WTC11 (cell line): ENCODE measurements at regions not wholly inside any gene's neighbourhood (a gene's known extent, or its start where the extent isn't known, plus 50 kb on each side); places are given as distances from the start of the nearest gene placed in this dataset.

Experiments
- ATAC-seq: fragments of 200-7000 bp; cut with Tn5 transposase; 2 replicates; pipeline ENCODE4 v1.10.0; 2021; ENCODE audit warnings: mild to moderate bottlenecking, moderate library complexity
- CTCF ChIA-PET: fragments of 300-600 bp; sonication (Branson Sonifier 250); formaldehyde crosslinking; loops from one replicate; lab custom pipeline; 2021; ENCODE audit warnings: antibody characterized with exemption; lab: Charles Lee
- POLR2A ChIA-PET: fragments of 350-600 bp; sonication (Branson Sonifier 250); formaldehyde crosslinking; loops from one replicate; lab custom pipeline; 2021; ENCODE audit warnings: antibody characterized with exemption; lab: Charles Lee
- DNase-seq: peaks from one replicate; pipeline ENCODE4 v3.0.0; 2021; ENCODE audit warnings: low spot score
- H3K27ac Mint-ChIP-seq: 2 replicates; pipeline ENCODE4 v1.8.0; 2021; ENCODE audit warnings: mixed read lengths
- H3K27me3 Mint-ChIP-seq: 2 replicates; pipeline ENCODE4 v1.8.0; 2021; ENCODE audit warnings: low read depth, mild to moderate bottlenecking, moderate library complexity, mixed read lengths
- H3K36me3 Mint-ChIP-seq: 2 replicates; pipeline ENCODE4 v1.8.0; 2021; ENCODE audit warnings: mixed read lengths
- H3K4me1 Mint-ChIP-seq: 2 replicates; pipeline ENCODE4 v1.8.0; 2022; ENCODE audit warnings: mixed read lengths
- H3K4me3 Mint-ChIP-seq: 2 replicates; pipeline ENCODE4 v1.8.0; 2021; ENCODE audit warnings: mild to moderate bottlenecking, moderate library complexity, mixed read lengths
- H3K9me3 Mint-ChIP-seq: 2 replicates; pipeline ENCODE4 v1.8.0; 2021; ENCODE audit warnings: mixed read lengths
- CREB1 ChIP-seq: sonication (generic); formaldehyde crosslinking; IDR thresholded peaks from 2 replicates; pipeline ENCODE4 v1.8.0; 2023; ENCODE audit warnings: mild to moderate bottlenecking, missing genetic modification reagents
- ESRRA ChIP-seq: sonication (generic); formaldehyde crosslinking; IDR thresholded peaks from 2 replicates; pipeline ENCODE4 v1.8.1; 2022; ENCODE audit warnings: mild to moderate bottlenecking, missing genetic modification reagents, borderline replicate concordance
- IRF1 ChIP-seq: sonication (generic); formaldehyde crosslinking; IDR thresholded peaks from 2 replicates; pipeline ENCODE4 v1.8.0; 2023; ENCODE audit warnings: missing genetic modification reagents
- JAZF1 ChIP-seq: fragments of 250-450 bp; sonication (Bioruptor Pico); IDR thresholded peaks from 2 replicates; pipeline ENCODE4 v1.9.0; 2021; ENCODE audit warnings: moderate library complexity, mild to moderate bottlenecking, inconsistent platforms
- JUN ChIP-seq: sonication (generic); formaldehyde crosslinking; IDR thresholded peaks from 2 replicates; pipeline ENCODE4 v1.8.0; 2023; ENCODE audit warnings: mild to moderate bottlenecking, missing genetic modification reagents
- MXD4 ChIP-seq: fragments of 250-450 bp; sonication (Bioruptor Pico); IDR thresholded peaks from 2 replicates; pipeline ENCODE4 v1.8.0; 2021; ENCODE audit warnings: mild to moderate bottlenecking, moderate library complexity, borderline replicate concordance
- NFYB ChIP-seq: sonication (generic); formaldehyde crosslinking; conservative IDR thresholded peaks from 2 replicates; pipeline ENCODE4 v1.8.0; 2022; ENCODE audit warnings: low read depth, missing genetic modification reagents
- PRDM15 ChIP-seq: sonication (generic); formaldehyde crosslinking; IDR thresholded peaks from 2 replicates; pipeline ENCODE4 v1.8.0; 2022; ENCODE audit warnings: missing genetic modification reagents
- SMAD3 ChIP-seq: sonication (generic); formaldehyde crosslinking; IDR thresholded peaks from 2 replicates; pipeline ENCODE4 v1.8.0; 2022; ENCODE audit warnings: missing genetic modification reagents, mild to moderate bottlenecking, borderline replicate concordance
- SOX15 ChIP-seq: fragments of 250-450 bp; sonication (Bioruptor Pico); IDR thresholded peaks from 2 replicates; pipeline ENCODE4 v1.9.0; 2021; ENCODE audit warnings: mild to moderate bottlenecking
- USF2 ChIP-seq: sonication (generic); formaldehyde crosslinking; IDR thresholded peaks from 2 replicates; pipeline ENCODE4 v1.8.1; 2023; ENCODE audit warnings: mild to moderate bottlenecking, missing genetic modification reagents, moderate library complexity
- ZMAT4 ChIP-seq: fragments of 250-450 bp; sonication (Bioruptor Pico); IDR thresholded peaks from 2 replicates; pipeline ENCODE4 v1.9.0; 2021; ENCODE audit warnings: mild to moderate bottlenecking
- ZNF219 ChIP-seq: sonication (generic); formaldehyde crosslinking; IDR thresholded peaks from 2 replicates; pipeline ENCODE4 v1.8.0; 2023; ENCODE audit warnings: missing genetic modification reagents, mild to moderate bottlenecking, borderline replicate concordance
- ZNF263 ChIP-seq: sonication (generic); formaldehyde crosslinking; IDR thresholded peaks from 2 replicates; pipeline ENCODE4 v1.8.1; 2022; ENCODE audit warnings: low read depth, mild to moderate bottlenecking, moderate library complexity, missing genetic modification reagents
- ZNF281 ChIP-seq: sonication (generic); formaldehyde crosslinking; IDR thresholded peaks from 2 replicates; pipeline ENCODE4 v1.8.0; 2023; ENCODE audit warnings: mild to moderate bottlenecking, missing genetic modification reagents
- ZNF396 ChIP-seq: fragments of 250-450 bp; sonication (Bioruptor Pico); IDR thresholded peaks from 2 replicates; pipeline ENCODE4 v1.8.0; 2021; ENCODE audit warnings: mild to moderate bottlenecking, moderate library complexity, borderline replicate concordance
- TF ChIP-seq, protein P1 (sequence below): sonication (generic); formaldehyde crosslinking; IDR thresholded peaks from 2 replicates; pipeline ENCODE4 v1.8.0; 2022; ENCODE audit warnings: mild to moderate bottlenecking, missing genetic modification reagents

DNA sequence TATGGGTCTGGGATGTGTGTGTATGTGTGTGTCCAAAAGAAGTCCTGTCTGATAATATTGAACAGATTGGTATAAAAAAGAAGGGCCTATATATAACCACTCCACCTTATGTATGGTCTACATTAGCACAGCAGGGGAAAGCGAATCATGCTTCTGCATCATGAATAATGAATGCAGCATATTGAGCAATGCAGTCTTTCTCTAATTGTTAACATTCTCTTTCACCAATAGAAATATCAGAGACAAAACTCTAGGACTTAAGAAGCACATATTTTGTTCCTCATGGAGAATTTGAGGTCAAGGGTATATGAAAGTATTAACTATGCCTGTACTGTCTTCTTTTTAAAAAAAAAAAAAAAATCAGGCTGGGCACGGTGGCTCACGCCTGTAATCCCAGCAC lies 264.3 kb upstream of the NOCT start:
- no peak overlapping the region for H3K27ac Mint-ChIP-seq
- POLR2A ChIA-PET: no interaction called here
- H3K9me3 Mint-ChIP-seq: peaks cover 37% of the 10 kb centered on the region
- peaks cover 14% of the 10 kb centered on the region for H3K36me3 Mint-ChIP-seq
- no peak overlapping the region for H3K4me3 Mint-ChIP-seq
- no peak for ATAC-seq
- no peak for DNase-seq
- CTCF ChIA-PET: interaction anchor here (0.5 kb wide), 1 partner anchor 12 kb away, joined by 3 read pairs; no protein-coding TSS in a partner anchor
- no peaks in the 10 kb centered on the region; the same call in 1 of the 2 replicates for H3K27me3 Mint-ChIP-seq
- H3K4me1 Mint-ChIP-seq: no peaks in the 10 kb centered on the region
- TF ChIP-seq ZNF219 (CRISPR knock-in tag): no peak
- no peak for TF ChIP-seq ESRRA (CRISPR knock-in tag)
- TF ChIP-seq ZNF263 (CRISPR knock-in tag): no peak
- TF ChIP-seq ZNF281 (CRISPR knock-in tag): no peak
- TF ChIP-seq SMAD3 (CRISPR knock-in tag): no peak
- no peak for TF ChIP-seq NFYB (CRISPR knock-in tag)
- TF ChIP-seq ZMAT4 (CRISPR knock-in tag): no peak

DNA sequence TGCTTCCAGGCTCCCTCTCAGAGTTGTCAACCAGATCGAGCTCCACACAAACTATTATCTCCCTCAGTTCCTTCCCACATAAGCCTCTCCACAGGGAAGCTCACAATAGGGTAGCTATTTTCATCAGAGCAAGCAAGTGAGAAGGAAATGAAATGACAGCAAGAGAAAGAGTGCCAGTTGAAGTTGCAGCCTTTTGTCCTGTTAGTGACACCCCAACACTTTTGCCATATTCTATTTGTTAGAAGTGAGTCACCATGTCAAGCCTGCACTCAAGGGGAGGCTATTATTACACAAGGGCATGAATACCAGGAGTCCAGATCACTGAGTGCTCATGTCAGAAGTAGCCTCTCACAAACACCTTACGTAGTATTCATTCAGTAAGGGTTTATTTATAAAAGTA lies 266.3 kb upstream of the NOCT start:
- Mint-ChIP-seq H3K9me3 (peaks cover 29% of the 10 kb centered on the region), H3K27ac (no peak overlapping the region), H3K27me3 (no peaks in the 10 kb centered on the region; the same call in 1 of the 2 replicates), H3K36me3 (peaks cover 10% of the 10 kb centered on the region), H3K4me3 (no peak overlapping the region), H3K4me1 (no peaks in the 10 kb centered on the region)
- CTCF ChIA-PET: interaction anchor here (0.9 kb wide), 1 partner anchor 122 kb away, joined by 3 read pairs; no protein-coding TSS in a partner anchor
- no peak for TF ChIP-seq IRF1 (CRISPR knock-in tag)
- TF ChIP-seq ZNF263 (CRISPR knock-in tag): no peak
- TF ChIP-seq, protein P1, sequence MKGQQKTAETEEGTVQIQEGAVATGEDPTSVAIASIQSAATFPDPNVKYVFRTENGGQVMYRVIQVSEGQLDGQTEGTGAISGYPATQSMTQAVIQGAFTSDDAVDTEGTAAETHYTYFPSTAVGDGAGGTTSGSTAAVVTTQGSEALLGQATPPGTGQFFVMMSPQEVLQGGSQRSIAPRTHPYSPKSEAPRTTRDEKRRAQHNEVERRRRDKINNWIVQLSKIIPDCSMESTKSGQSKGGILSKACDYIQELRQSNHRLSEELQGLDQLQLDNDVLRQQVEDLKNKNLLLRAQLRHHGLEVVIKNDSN (CRISPR knock-in tag): no peak
- no peak for TF ChIP-seq USF2 (CRISPR knock-in tag)
- DNase-seq (no peak), ATAC-seq (no peak)
- POLR2A ChIA-PET: no interaction called here

DNA sequence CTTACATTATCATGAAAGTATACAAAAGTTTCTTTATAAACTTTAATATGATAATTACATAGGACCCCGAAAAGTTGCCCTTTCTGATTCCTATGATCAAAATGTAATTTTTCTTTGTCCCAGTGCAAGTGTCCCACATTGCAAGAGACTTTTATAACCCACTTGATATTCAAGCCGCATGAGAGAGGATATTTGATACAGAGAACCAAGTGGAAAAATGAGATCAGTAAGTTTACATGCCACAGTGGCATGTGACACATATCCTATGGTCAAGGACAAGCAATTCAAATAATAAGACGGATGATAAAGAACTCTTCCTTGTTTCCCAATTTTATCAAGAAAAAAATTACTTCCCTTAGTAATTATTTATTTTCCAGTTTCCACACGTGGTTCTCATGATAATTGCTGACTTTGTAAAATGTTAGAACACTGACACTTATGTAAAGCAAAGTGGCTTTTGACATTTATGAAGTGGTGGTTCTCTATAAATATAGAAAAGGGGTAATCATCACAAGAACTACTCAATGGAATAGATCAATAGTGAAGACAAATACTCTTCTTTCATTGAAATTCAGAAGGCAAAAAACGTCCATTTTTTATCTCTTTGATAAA lies 273.7 kb upstream of the NOCT start:
- peaks cover 16% of the 10 kb centered on the region for H3K9me3 Mint-ChIP-seq
- H3K4me1 Mint-ChIP-seq: no peaks in the 10 kb centered on the region
- no peaks in the 10 kb centered on the region for H3K27me3 Mint-ChIP-seq
- ChIA-PET CTCF (no interaction called here), POLR2A (no interaction called here)
- H3K4me3 Mint-ChIP-seq: no peak overlapping the region
- H3K36me3 Mint-ChIP-seq: peaks cover 13% of the 10 kb centered on the region
- no peak overlapping the region for H3K27ac Mint-ChIP-seq
- ATAC-seq (no peak), DNase-seq (no peak)
- TF ChIP-seq SOX15 (CRISPR knock-in tag): no peak
- no peak for TF ChIP-seq JUN
- TF ChIP-seq ESRRA (CRISPR knock-in tag): no peak
- no peak for TF ChIP-seq MXD4
- no peak for TF ChIP-seq CREB1 (CRISPR knock-in tag)
- TF ChIP-seq ZNF396 (CRISPR knock-in tag): no peak
- TF ChIP-seq PRDM15: no peak
- TF ChIP-seq JAZF1 (CRISPR knock-in tag): no peak
